ENCODE measurements at regions not wholly inside any gene's neighbourhood (a gene's known extent, or its start where the extent isn't known, plus 50 kb on each side); places are given as distances from the start of the nearest gene placed in this dataset.

- TF ChIP-seq CTCF (IDR thresholded peaks at IDR 0.05) (no peak), POLR2A (IDR thresholded peaks at IDR 0.05) (no peak)
Observed at GRCh38 chr2:198900141-198900540, 557.6 kb downstream of the SATB2 start.
